ENCODE measurements at regions not wholly inside any gene's neighbourhood (a gene's known extent, or its start where the extent isn't known, plus 50 kb on each side); places are given as distances from the start of the nearest gene placed in this dataset.

- TF ChIP-seq, protein P1, sequence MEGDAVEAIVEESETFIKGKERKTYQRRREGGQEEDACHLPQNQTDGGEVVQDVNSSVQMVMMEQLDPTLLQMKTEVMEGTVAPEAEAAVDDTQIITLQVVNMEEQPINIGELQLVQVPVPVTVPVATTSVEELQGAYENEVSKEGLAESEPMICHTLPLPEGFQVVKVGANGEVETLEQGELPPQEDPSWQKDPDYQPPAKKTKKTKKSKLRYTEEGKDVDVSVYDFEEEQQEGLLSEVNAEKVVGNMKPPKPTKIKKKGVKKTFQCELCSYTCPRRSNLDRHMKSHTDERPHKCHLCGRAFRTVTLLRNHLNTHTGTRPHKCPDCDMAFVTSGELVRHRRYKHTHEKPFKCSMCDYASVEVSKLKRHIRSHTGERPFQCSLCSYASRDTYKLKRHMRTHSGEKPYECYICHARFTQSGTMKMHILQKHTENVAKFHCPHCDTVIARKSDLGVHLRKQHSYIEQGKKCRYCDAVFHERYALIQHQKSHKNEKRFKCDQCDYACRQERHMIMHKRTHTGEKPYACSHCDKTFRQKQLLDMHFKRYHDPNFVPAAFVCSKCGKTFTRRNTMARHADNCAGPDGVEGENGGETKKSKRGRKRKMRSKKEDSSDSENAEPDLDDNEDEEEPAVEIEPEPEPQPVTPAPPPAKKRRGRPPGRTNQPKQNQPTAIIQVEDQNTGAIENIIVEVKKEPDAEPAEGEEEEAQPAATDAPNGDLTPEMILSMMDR (IDR thresholded peaks at IDR 0.05), result no peak
- no peak for TF ChIP-seq ZFX (IDR thresholded peaks at IDR 0.05; ENCODE audit: borderline replicate concordance)
Measured at GRCh38 chr5:168204165-168204564, 87.3 kb upstream of the WWC1 start.
